ENCODE measurements at regions not wholly inside any gene's neighbourhood (a gene's known extent, or its start where the extent isn't known, plus 50 kb on each side); places are given as distances from the start of the nearest gene placed in this dataset.

DNA sequence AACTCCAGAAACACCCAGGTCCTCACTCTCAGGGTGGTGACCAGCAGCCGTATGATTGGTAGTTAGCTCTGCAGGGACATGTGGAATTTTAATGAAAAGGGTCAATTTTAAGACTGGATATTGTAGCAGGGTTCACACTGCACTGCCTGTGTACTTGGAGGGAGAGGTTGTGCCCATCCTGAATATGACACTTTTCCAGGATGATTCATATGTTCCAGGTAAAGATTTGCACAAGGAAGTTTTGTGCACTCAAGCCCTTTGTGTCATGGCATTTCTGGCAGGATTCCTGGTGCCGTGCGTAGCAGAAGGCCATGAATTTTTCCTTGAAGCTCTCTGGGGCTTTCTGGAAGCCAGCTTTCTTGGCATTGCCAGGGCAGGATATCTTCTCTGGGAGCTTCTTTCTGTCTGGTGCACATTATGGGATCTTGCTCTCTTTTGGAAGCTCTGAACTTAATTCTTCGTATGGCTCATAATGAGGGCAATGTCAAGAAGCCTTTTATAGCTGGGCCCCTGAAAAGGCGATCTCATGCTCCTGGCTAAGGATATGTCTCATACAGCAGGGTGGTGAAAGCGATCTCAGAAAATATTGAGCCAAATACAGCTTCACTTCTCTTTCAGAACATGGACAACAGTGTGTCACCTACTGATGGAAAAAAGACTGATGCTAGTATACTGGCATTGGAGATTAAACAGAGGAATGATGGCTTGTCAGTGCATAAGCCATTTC, 1133.9 kb downstream of the AACS start (continued):
- TF ChIP-seq SIX5 (IDR thresholded peaks at IDR 0.05; ENCODE audit: low read depth, low read length) (no peak), GABPA (IDR thresholded peaks at IDR 0.05; ENCODE audit: borderline replicate concordance, insufficient read depth, low read length) (no peak), NANOG (IDR thresholded peaks at IDR 0.05; ENCODE audit: insufficient read depth, low read depth, low read length, poor library complexity, severe bottlenecking) (no peak)
